HepG2 (cell line): ENCODE measurements at regions not wholly inside any gene's neighbourhood (a gene's known extent, or its start where the extent isn't known, plus 50 kb on each side); places are given as distances from the start of the nearest gene placed in this dataset.
A peak's percentile ranks its signal among the peaks of the same experiment; 100 is the strongest.

ENCODE experiments used
- ATAC-seq: fragments of 200-7000 bp; cut with Tn5 transposase; 3 replicates; pipeline ENCODE4 v1.9.1; 2020; ENCODE audit warnings: mild to moderate bottlenecking, moderate library complexity
- BruUV-seq: library from RNA; stranded (reverse); fragments of 400-500 nt; replicated peaks from 2 replicates; lab custom pipeline; 2021; lab: Mats Ljungman, UMichigan
- CTCF ChIA-PET: fragments of 300-600 bp; formaldehyde crosslinking; extraction: SDS; loops from one replicate; lab custom pipeline; 2021; ENCODE audit warnings: low total read pairs, inconsistent platforms, low intra/inter-chr PET ratio; lab: Yijun Ruan, JAX
- POLR2A ChIA-PET: fragments of 350-600 bp; sonication (Branson Sonifier 250); formaldehyde crosslinking; loops from one replicate; lab custom pipeline; 2020; ENCODE audit warnings: antibody characterized with exemption, inconsistent platforms; lab: Yijun Ruan, JAX
- DNase-seq: peaks from one replicate; pipeline ENCODE4 v3.0.0-alpha.2; 2015; ENCODE audit warnings: low spot score
- FAIRE-seq: peaks from 3 replicates; lab custom pipeline; 2011; peaks lifted over from hg19 to GRCh38; lab: Jason Lieb, UNC
- H2AFZ ChIP-seq: one replicate; pipeline ENCODE4 v1.6.1; 2011; ENCODE audit warnings: low read length, inconsistent platforms
- H3K27ac ChIP-seq: fragments of 300-600 bp; 3 replicates; pipeline ENCODE4 v1.8.0; 2011; ENCODE audit warnings: mixed run types, mild to moderate bottlenecking, mixed read lengths, low read length, inconsistent platforms; ENCODE audit not compliant: insufficient read depth; ENCODE audit errors: extremely low read length
- H3K27me3 ChIP-seq, 2 experiments: fragments of 200-600 bp in 1 of 2; 2 replicates in 1 of 2; 3 replicates in 1 of 2; pipeline versions ENCODE4 v1.6.0 to v1.8.0; 2011; ENCODE audit warnings: low read length in 2 of 2, mild to moderate bottlenecking in 2 of 2, moderate library complexity in 2 of 2, inconsistent platforms in 1 of 2; ENCODE audit not compliant: insufficient read depth in 2 of 2, control insufficient read depth in 1 of 2
- H3K36me3 ChIP-seq, 2 experiments: fragments of 200-600 bp in 1 of 2; replicated peaks in 1 of 2; 2 replicates in 1 of 2; 3 replicates in 1 of 2; pipeline versions ENCODE4 v1.5.1 to v1.8.0; 2011; ENCODE audit warnings: low read length in 2 of 2, inconsistent platforms in 1 of 2; ENCODE audit not compliant: insufficient read depth in 2 of 2, control insufficient read depth in 1 of 2
- H3K4me1 ChIP-seq: 2 replicates; pipeline ENCODE4 v1.5.1; 2012; ENCODE audit warnings: low read length, inconsistent platforms; ENCODE audit not compliant: insufficient read depth
- H3K4me2 ChIP-seq: 2 replicates; pipeline ENCODE4 v1.6.0; 2011; ENCODE audit warnings: low read depth, low read length, inconsistent platforms
- H3K4me3 ChIP-seq, 3 experiments: fragments of 200-600 bp in 1 of 3; sonication (generic), shearing (Covaris generic) in 1 of 3; replicated peaks in 1 of 3; 2 replicates each; pipeline ENCODE4 v1.5.1; 2011 to 2016; ENCODE audit warnings: low read length in 3 of 3, inconsistent platforms in 2 of 3, low read depth in 2 of 3, mild to moderate bottlenecking in 2 of 3, control low read depth in 1 of 3, mixed read lengths in 1 of 3; ENCODE audit not compliant: insufficient read depth in 1 of 3
- H3K79me2 ChIP-seq: one replicate; pipeline ENCODE4 v1.6.1; 2011; ENCODE audit warnings: low read length, inconsistent platforms; ENCODE audit not compliant: insufficient read depth
- H3K9ac ChIP-seq: 2 replicates; pipeline ENCODE4 v1.6.0; 2011; ENCODE audit warnings: mild to moderate bottlenecking, low read depth, low read length, inconsistent platforms; ENCODE audit not compliant: insufficient read depth
- H3K9me3 ChIP-seq: 2 replicates; pipeline ENCODE4 v1.5.1; 2012; ENCODE audit warnings: mild to moderate bottlenecking, low read length
- H4K20me1 ChIP-seq: 2 replicates; pipeline ENCODE4 v1.6.0; 2011; ENCODE audit warnings: inconsistent platforms, mild to moderate bottlenecking, low read length, moderate library complexity; ENCODE audit not compliant: insufficient read depth
- ATF3 ChIP-seq: sonication (generic); formaldehyde crosslinking; IDR thresholded peaks from 2 replicates; pipeline ENCODE4 v1.4.0; 2020; ENCODE audit warnings: missing genetic modification reagents
- ATF7 ChIP-seq, 2 experiments: fragments of 450-650 bp in 1 of 2; sonication (generic) in 1 of 2; formaldehyde crosslinking in 1 of 2; IDR thresholded peaks; 2 replicates each; pipeline versions ENCODE4 v1.4.0 to v1.6.1; 2016 to 2020; ENCODE audit warnings: antibody characterized with exemption in 1 of 2, mild to moderate bottlenecking in 1 of 2, missing genetic modification reagents in 1 of 2
- DBP ChIP-seq: sonication (generic); formaldehyde crosslinking; IDR thresholded peaks from 2 replicates; pipeline ENCODE4 v1.4.0; 2020; ENCODE audit warnings: missing genetic modification reagents; ENCODE audit errors: not compliant biosample characterization
- HNRNPL ChIP-seq: fragments of 200-400 bp; formaldehyde crosslinking; IDR thresholded peaks from 2 replicates; pipeline ENCODE4 v1.6.1; 2017; ENCODE audit warnings: mild to moderate bottlenecking, low read depth, low read length
- NRL ChIP-seq: sonication (generic); formaldehyde crosslinking; IDR thresholded peaks from 2 replicates; pipeline ENCODE4 v1.5.0; 2020; ENCODE audit warnings: missing genetic modification reagents, mild to moderate bottlenecking, moderate library complexity, borderline replicate concordance
- PRPF4 ChIP-seq: fragments of 200-400 bp; formaldehyde crosslinking; IDR thresholded peaks from 2 replicates; pipeline ENCODE4 v1.6.1; 2016; ENCODE audit warnings: low read length, low read depth; ENCODE audit not compliant: poor library complexity, severe bottlenecking
- ZBTB8A ChIP-seq: sonication (generic); formaldehyde crosslinking; IDR thresholded peaks from 2 replicates; pipeline ENCODE4 v1.4.0; 2020; ENCODE audit warnings: mild to moderate bottlenecking, low read depth, missing genetic modification reagents, borderline replicate concordance
- ZNF337 ChIP-seq: sonication (generic); formaldehyde crosslinking; IDR thresholded peaks from 2 replicates; pipeline ENCODE4 v1.5.1; 2020; ENCODE audit warnings: missing genetic modification reagents, low read depth, mild to moderate bottlenecking, borderline replicate concordance
- ZNF33B ChIP-seq: sonication (generic); formaldehyde crosslinking; IDR thresholded peaks from 2 replicates; pipeline ENCODE4 v1.5.1; 2020; ENCODE audit warnings: mild to moderate bottlenecking, missing genetic modification reagents
- WGBS: methylation state at CpG from one replicate; pipeline ENCODE4 v1.1.6; 2017; ENCODE audit warnings: low lambda C conversion rate; 5-methylcytosine and 5-hydroxymethylcytosine counted together
- in situ Hi-C: cut with HindIII; loops from 2 replicates; pipeline ENCODE4 v1.10.0; 2017; ENCODE audit warnings: low pct_unique_long_range_greater_than_20kb; ENCODE audit not compliant: extremely low pct_ligation_motif_present
- intact Hi-C: fragments of 100-400 bp; cut with micrococcal nuclease; formaldehyde crosslinking; loops from one replicate; pipeline ENCODE4 v1.10.0; 2022; ENCODE audit not compliant: unreplicated experiment

GRCh38 chr1:232473324-232473723 lies 156.6 kb downstream of the SIPA1L2 start:
- in situ Hi-C loops (no loop called here), intact Hi-C loops (no loop called here)
- ChIA-PET CTCF (no interaction called here), POLR2A (no interaction called here)
- no peak for TF ChIP-seq NRL
- TF ChIP-seq HNRNPL: no peak
- TF ChIP-seq ZNF337: no peak
- TF ChIP-seq ZNF33B: no peak
- no peak for TF ChIP-seq DBP
- TF ChIP-seq ATF3 (CRISPR knock-in tag): no peak
- no peak for TF ChIP-seq PRPF4
- H3K9ac ChIP-seq: no peak overlapping the region
- H3K4me3 ChIP-seq: no peak overlapping the region
- peak; percentile 47; the same call in 2 of the 3 replicates for ATAC-seq
- H3K79me2 ChIP-seq: no peaks in the 10 kb centered on the region
- H3K4me1 ChIP-seq: no peaks in the 10 kb centered on the region
- no peak overlapping the region for H2AFZ ChIP-seq
- no peaks in the 10 kb centered on the region for H3K27me3 ChIP-seq
- no TSS peak for BruUV-seq
- H3K4me2 ChIP-seq: no peak overlapping the region
- no peaks in the 10 kb centered on the region for H4K20me1 ChIP-seq
- H3K9me3 ChIP-seq: no peaks in the 10 kb centered on the region
- DNase-seq: no peak
- no peaks in the 10 kb centered on the region for H3K36me3 ChIP-seq
- FAIRE-seq: no peak
- no peak overlapping the region for H3K27ac ChIP-seq
- 0% methylated on average over 2 of the region's 2 CpGs for WGBS

GRCh38 chr1:232472485-232473041 lies 157.4 kb downstream of the SIPA1L2 start:
- in situ Hi-C loops (no loop called here), intact Hi-C loops (no loop called here)
- H3K79me2 ChIP-seq: no peaks in the 10 kb centered on the region
- DNase-seq: no peak
- H3K36me3 ChIP-seq: no peaks in the 10 kb centered on the region
- no peaks in the 10 kb centered on the region for H3K4me1 ChIP-seq
- H3K4me3 ChIP-seq: no peak overlapping the region
- ChIA-PET CTCF (no interaction called here), POLR2A (no interaction called here)
- H3K9me3 ChIP-seq: no peaks in the 10 kb centered on the region
- ATAC-seq: no peak
- H4K20me1 ChIP-seq: no peaks in the 10 kb centered on the region
- no peak for FAIRE-seq
- H3K9ac ChIP-seq: no peak overlapping the region
- H3K4me2 ChIP-seq: no peak overlapping the region
- no peak overlapping the region for H2AFZ ChIP-seq
- WGBS: 31% methylated on average over 3 of the region's 3 CpGs
- no peak for TF ChIP-seq ZBTB8A
- peak; percentile 46; the same call in 1 of the 2 replicates for TF ChIP-seq ATF7 (IDR thresholded peaks at IDR 0.05)
- no peak for TF ChIP-seq ATF7 (CRISPR knock-in tag; IDR thresholded peaks at IDR 0.05)
- TF ChIP-seq, all 625 proteins: peak for 1
- H3K27ac ChIP-seq: no peak overlapping the region
- no peaks in the 10 kb centered on the region for H3K27me3 ChIP-seq
- no TSS peak for BruUV-seq
